ENCODE measurements at regions not wholly inside any gene's neighbourhood (a gene's known extent, or its start where the extent isn't known, plus 50 kb on each side); places are given as distances from the start of the nearest gene placed in this dataset.

DNA sequence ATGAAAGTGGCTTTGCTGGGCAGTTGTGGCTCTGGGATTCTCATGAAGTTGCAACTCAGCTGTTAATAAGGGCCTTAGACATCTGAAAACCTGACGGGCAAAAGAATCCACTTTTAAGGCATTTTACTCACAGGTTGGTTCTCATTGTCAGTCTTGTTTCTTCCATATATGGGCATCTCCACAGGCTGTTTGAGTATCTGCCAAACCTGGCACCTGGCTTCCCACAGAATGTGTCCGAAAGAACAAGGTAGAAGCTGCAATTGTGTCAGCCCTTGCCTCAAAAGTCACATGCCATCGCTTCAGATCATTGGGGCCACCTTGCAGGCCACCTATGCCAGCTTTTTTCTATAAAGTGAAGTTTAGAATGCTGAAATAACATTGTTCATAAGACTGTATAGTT lies 102.4 kb downstream of the KCTD12 start:
- DNase-seq (ENCODE audit: low spot score, unreplicated experiment) = no peak
- H3K27me3 Mint-ChIP-seq = no peaks in the 10 kb centered on the region
- no peak overlapping the region for H3K4me3 Mint-ChIP-seq (ENCODE audit: low read depth)
- H3K9me3 Mint-ChIP-seq (ENCODE audit: low read depth) = peaks cover 13% of the 10 kb centered on the region
- no peak overlapping the region for H3K27ac Mint-ChIP-seq
- TF ChIP-seq CTCF (IDR thresholded peaks at IDR 0.05; ENCODE audit: unreplicated experiment) = no peak
- no peaks in the 10 kb centered on the region for H3K4me1 Mint-ChIP-seq (ENCODE audit: low read depth)
- H3K36me3 Mint-ChIP-seq (ENCODE audit: insufficient read depth) = no peaks in the 10 kb centered on the region

DNA sequence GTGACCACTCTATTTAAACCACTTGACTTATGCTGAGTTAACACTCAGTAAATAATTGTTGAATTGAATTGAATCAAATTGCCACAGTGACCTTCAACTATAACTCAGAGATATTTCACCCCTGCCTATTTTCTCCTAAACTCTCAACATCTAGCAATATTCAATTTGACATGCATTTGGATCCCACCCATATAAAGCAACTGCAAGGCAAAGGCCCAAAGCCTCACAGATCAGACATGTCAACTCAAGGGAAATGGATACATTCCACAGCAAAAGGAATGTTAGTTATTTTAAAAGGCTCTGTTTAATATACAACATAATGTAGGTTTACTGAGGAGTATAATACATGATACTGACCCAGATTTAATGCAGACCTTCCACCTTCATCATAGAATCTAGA lies 107.4 kb downstream of the KCTD12 start:
- Mint-ChIP-seq H3K4me3 (ENCODE audit: low read depth) (no peak overlapping the region), H3K4me1 (ENCODE audit: low read depth) (no peaks in the 10 kb centered on the region), H3K27me3 (peaks cover 4% of the 10 kb centered on the region), H3K36me3 (ENCODE audit: insufficient read depth) (no peaks in the 10 kb centered on the region), H3K9me3 (ENCODE audit: low read depth) (no peaks in the 10 kb centered on the region), H3K27ac (no peak overlapping the region)
- no peak for TF ChIP-seq CTCF (IDR thresholded peaks at IDR 0.05; ENCODE audit: unreplicated experiment)
- no peak for DNase-seq (ENCODE audit: low spot score, unreplicated experiment)

GRCh38 chr13:76777096-76777495 lies 109.1 kb downstream of the KCTD12 start:
- Mint-ChIP-seq H3K36me3 (ENCODE audit: insufficient read depth) (no peaks in the 10 kb centered on the region), H3K27ac (no peak overlapping the region), H3K4me1 (ENCODE audit: low read depth) (no peaks in the 10 kb centered on the region), H3K9me3 (ENCODE audit: low read depth) (no peaks in the 10 kb centered on the region), H3K4me3 (ENCODE audit: low read depth) (no peak overlapping the region), H3K27me3 (peaks cover 4% of the 10 kb centered on the region)
- no peak for TF ChIP-seq CTCF (IDR thresholded peaks at IDR 0.05; ENCODE audit: unreplicated experiment)
- no peak for DNase-seq (ENCODE audit: low spot score, unreplicated experiment)

DNA sequence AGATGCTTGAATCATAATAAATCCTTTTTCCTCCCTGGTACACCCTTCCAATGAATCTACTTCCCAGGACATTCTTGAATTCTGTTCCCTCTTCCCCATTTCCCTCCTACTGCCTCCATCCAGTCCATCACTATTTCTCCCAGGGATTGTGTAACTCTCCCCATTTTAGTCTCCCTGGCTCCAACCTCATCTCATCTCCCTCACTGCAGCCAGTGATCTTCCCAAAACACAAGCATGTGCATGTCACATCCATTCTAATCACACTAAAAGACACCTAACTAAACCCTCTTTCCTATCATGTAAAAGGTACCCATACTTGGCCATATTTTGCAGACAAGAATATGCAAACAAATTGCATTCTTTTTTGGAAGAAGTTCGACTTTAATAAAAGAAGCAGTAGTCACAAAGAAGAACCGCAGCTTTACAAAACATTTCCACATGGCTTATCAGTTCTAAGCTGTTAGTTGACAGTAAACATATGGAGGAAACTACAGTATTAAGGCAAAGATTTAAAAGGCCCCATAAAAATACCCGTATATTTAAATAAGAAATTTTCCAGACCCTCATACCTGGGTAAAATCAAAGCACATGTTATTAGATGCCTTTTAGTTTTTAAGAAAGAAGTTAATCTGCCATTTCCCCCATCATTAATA lies 111.0 kb downstream of the KCTD12 start:
- TF ChIP-seq CTCF (IDR thresholded peaks at IDR 0.05; ENCODE audit: unreplicated experiment) = no peak
- H3K9me3 Mint-ChIP-seq (ENCODE audit: low read depth) = no peaks in the 10 kb centered on the region

DNA sequence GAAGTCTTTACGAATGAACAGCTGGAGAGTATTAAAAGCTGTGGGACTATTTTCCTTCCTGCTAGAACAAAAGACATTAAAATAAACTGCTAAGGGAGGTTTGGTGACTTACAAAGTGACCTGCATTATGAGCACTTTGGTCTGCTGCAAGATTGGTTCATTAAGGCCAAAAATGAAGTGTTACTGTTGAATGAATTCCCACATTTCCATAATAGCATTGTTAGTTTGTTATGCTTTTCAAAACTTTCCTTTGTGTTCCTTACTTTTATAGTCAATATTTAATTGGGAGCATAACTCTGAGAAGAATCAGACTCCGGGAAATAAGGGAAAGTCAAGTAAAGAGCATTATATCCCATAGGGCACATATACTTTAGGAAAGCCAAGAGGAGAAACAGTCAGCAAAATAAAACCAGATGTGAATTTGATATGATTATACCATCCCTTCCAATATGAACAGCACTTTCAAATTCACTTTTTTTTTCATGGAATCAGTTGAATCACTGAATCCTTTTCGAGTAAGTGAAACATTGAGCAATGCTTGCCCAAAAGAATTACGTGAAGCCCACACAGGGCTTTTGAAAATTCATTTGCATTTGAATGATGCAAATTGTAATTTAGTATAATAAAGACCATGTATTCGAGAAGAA lies 112.6 kb downstream of the KCTD12 start:
- H3K27me3 Mint-ChIP-seq = peaks cover 10% of the 10 kb centered on the region
- H3K36me3 Mint-ChIP-seq (ENCODE audit: insufficient read depth) = no peaks in the 10 kb centered on the region
- no peak overlapping the region for H3K4me3 Mint-ChIP-seq (ENCODE audit: low read depth)
- H3K27ac Mint-ChIP-seq = no peak overlapping the region
- no peak for TF ChIP-seq CTCF (IDR thresholded peaks at IDR 0.05; ENCODE audit: unreplicated experiment)
- H3K4me1 Mint-ChIP-seq (ENCODE audit: low read depth) = peaks cover 12% of the 10 kb centered on the region
- no peak for DNase-seq (ENCODE audit: low spot score, unreplicated experiment)
- no peaks in the 10 kb centered on the region for H3K9me3 Mint-ChIP-seq (ENCODE audit: low read depth)

More for the DNA sequence above, 111.0 kb downstream of the KCTD12 start:
- Mint-ChIP-seq H3K27ac (no peak overlapping the region), H3K36me3 (ENCODE audit: insufficient read depth) (no peaks in the 10 kb centered on the region), H3K4me3 (ENCODE audit: low read depth) (no peak overlapping the region), H3K4me1 (ENCODE audit: low read depth) (peaks cover 2% of the 10 kb centered on the region), H3K27me3 (peaks cover 4% of the 10 kb centered on the region)
- DNase-seq (ENCODE audit: low spot score, unreplicated experiment) = no peak
